Upper lobe of left lung (tissue), 4 donors: ENCODE measurements at regions not wholly inside any gene's neighbourhood (a gene's known extent, or its start where the extent isn't known, plus 50 kb on each side); places are given as distances from the start of the nearest gene placed in this dataset.

Source experiments
- EP300 ChIP-seq, 4 donors: sonication (generic); formaldehyde crosslinking; IDR thresholded peaks; one replicate each; pipeline ENCODE4 v1.5.1; 2017; ENCODE audit warnings: antibody characterized with exemption in 4 of 4, control low read depth in 2 of 4
- POLR2A ChIP-seq, 4 donors: fragments of 450-650 bp; IDR thresholded peaks; one replicate each; pipeline ENCODE4 v1.5.1; 2016 to 2017; ENCODE audit warnings: antibody characterized with exemption in 4 of 4, mild to moderate bottlenecking in 2 of 4
- POLR2AphosphoS5 ChIP-seq, 2 donors: sonication (generic); formaldehyde crosslinking; IDR thresholded peaks; one replicate each; pipeline ENCODE4 v1.5.1; 2017; ENCODE audit warnings: antibody characterized with exemption in 2 of 2
- TF ChIP-seq, protein P1 (sequence below), 6 experiments: fragments of 450-650 bp in 4 of 6; fragments of 200-600 bp in 2 of 6; sonication (generic) in 2 of 6; IDR thresholded peaks; one replicate each; pipeline ENCODE4 v1.5.1; 2016 to 2019; ENCODE audit warnings: antibody characterized with exemption in 6 of 6

DNA sequence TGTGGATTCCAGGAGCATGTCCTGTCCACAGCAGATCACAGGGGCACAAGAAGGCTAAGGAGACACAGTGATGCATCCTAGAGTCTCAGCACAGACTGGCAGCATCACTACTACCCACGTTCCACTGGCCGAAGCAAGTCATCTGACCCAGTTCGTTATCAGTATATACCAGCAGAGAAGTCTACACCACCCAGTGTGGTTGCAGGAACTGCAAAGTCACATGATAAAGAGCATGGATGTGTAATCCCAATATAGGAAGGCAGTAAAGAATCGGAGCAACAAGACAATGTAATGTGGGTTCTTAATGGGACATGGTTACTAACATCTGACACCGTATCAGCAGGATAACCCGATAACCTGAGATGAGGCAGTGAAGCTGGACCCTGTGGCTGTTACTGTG is 246.6 kb downstream of the RRAGC start:
- no peak for TF ChIP-seq POLR2AphosphoS5 (IDR thresholded peaks at IDR 0.05)
- TF ChIP-seq, protein P1, sequence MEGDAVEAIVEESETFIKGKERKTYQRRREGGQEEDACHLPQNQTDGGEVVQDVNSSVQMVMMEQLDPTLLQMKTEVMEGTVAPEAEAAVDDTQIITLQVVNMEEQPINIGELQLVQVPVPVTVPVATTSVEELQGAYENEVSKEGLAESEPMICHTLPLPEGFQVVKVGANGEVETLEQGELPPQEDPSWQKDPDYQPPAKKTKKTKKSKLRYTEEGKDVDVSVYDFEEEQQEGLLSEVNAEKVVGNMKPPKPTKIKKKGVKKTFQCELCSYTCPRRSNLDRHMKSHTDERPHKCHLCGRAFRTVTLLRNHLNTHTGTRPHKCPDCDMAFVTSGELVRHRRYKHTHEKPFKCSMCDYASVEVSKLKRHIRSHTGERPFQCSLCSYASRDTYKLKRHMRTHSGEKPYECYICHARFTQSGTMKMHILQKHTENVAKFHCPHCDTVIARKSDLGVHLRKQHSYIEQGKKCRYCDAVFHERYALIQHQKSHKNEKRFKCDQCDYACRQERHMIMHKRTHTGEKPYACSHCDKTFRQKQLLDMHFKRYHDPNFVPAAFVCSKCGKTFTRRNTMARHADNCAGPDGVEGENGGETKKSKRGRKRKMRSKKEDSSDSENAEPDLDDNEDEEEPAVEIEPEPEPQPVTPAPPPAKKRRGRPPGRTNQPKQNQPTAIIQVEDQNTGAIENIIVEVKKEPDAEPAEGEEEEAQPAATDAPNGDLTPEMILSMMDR (IDR thresholded peaks at IDR 0.05), result no peak
- TF ChIP-seq POLR2A (IDR thresholded peaks at IDR 0.05), result no peak
- no peak for TF ChIP-seq EP300 (IDR thresholded peaks at IDR 0.05)
